Panc1 (cell line): ENCODE measurements at regions not wholly inside any gene's neighbourhood (a gene's known extent, or its start where the extent isn't known, plus 50 kb on each side); places are given as distances from the start of the nearest gene placed in this dataset.

Source experiments
- ATAC-seq: fragments of 200-7000 bp; cut with Tn5 transposase; 2 replicates; pipeline ENCODE4 v1.9.1; 2020; ENCODE audit warnings: mild to moderate bottlenecking, moderate library complexity
- BruUV-seq: library from RNA; stranded (reverse); fragments of 400-500 nt; replicated peaks from 2 replicates; lab custom pipeline; 2021; lab: Mats Ljungman, UMichigan
- CTCF ChIA-PET: fragments of 300-600 bp; sonication (Branson Sonifier 250); formaldehyde crosslinking; loops from one replicate; lab custom pipeline; 2022; ENCODE audit warnings: antibody characterized with exemption; lab: Charles Lee
- POLR2A ChIA-PET: fragments of 300-600 bp; sonication (Branson Sonifier 250); formaldehyde crosslinking; loops from one replicate; lab custom pipeline; 2022; ENCODE audit warnings: antibody characterized with exemption; lab: Charles Lee
- DNase-seq: peaks from one replicate; pipeline ENCODE4 v3.0.0-alpha.2; 2010; ENCODE audit warnings: low read depth, low spot score
- H3K27ac ChIP-seq: 2 replicates; pipeline ENCODE4 v1.5.1; 2011; ENCODE audit warnings: mild to moderate bottlenecking, low read length, inconsistent platforms
- H3K27me3 ChIP-seq: fragments of 200-500 bp; sonication (Bioruptor generic); 2 replicates; pipeline ENCODE4 v1.6.0; 2014; ENCODE audit warnings: low read length, inconsistent platforms; ENCODE audit not compliant: control insufficient read depth, insufficient read depth
- H3K36me3 ChIP-seq: fragments of 200-500 bp; sonication (Bioruptor generic); 2 replicates; pipeline ENCODE4 v1.5.1; 2014; ENCODE audit warnings: inconsistent platforms, mild to moderate bottlenecking, low read length, moderate library complexity; ENCODE audit not compliant: control insufficient read depth, insufficient read depth
- H3K4me1 ChIP-seq: 2 replicates; pipeline ENCODE4 v1.5.1; 2011; ENCODE audit warnings: inconsistent platforms, mild to moderate bottlenecking, low read length, moderate library complexity; ENCODE audit not compliant: control insufficient read depth, insufficient read depth
- H3K4me3 ChIP-seq, 2 experiments: 2 replicates each; pipeline ENCODE4 v1.5.1; 2011 to 2012; ENCODE audit warnings: low read depth in 2 of 2, low read length in 2 of 2, mild to moderate bottlenecking in 2 of 2, inconsistent platforms in 1 of 2, moderate library complexity in 1 of 2
- H3K9me3 ChIP-seq: fragments of 200-500 bp; sonication (Bioruptor generic); 2 replicates; pipeline ENCODE4 v1.5.1; 2014; ENCODE audit warnings: low read depth, mild to moderate bottlenecking, inconsistent platforms, low read length, moderate library complexity; ENCODE audit not compliant: control insufficient read depth, insufficient read depth
- CTCF ChIP-seq: fragments of 450-650 bp; IDR thresholded peaks from 2 replicates; pipeline ENCODE4 v1.5.1; 2017; ENCODE audit warnings: mild to moderate bottlenecking
- POLR2AphosphoS5 ChIP-seq: IDR thresholded peaks from 2 replicates; pipeline ENCODE4 v1.6.1; 2012; ENCODE audit warnings: mild to moderate bottlenecking, low read depth, low read length, moderate library complexity
- REST ChIP-seq, 2 experiments: IDR thresholded peaks; 2 replicates each; pipeline ENCODE4 v1.6.1; 2011 to 2012; ENCODE audit warnings: low read depth in 2 of 2, control low read depth in 1 of 2, low read length in 1 of 2, mild to moderate bottlenecking in 1 of 2, moderate library complexity in 1 of 2; ENCODE audit not compliant: insufficient read depth in 1 of 2
- SIN3A ChIP-seq: IDR thresholded peaks from 2 replicates; pipeline ENCODE4 v1.6.1; 2012; ENCODE audit warnings: low read depth, mild to moderate bottlenecking, low read length, moderate library complexity, borderline replicate concordance; ENCODE audit not compliant: insufficient read depth
- TCF7L2 ChIP-seq: IDR thresholded peaks from 2 replicates; pipeline ENCODE4 v1.6.1; 2011; ENCODE audit warnings: mild to moderate bottlenecking, low read depth, low read length, inconsistent platforms
- in situ Hi-C: cut with HindIII; loops from 2 replicates; pipeline ENCODE4 v1.10.0; 2016; ENCODE audit warnings: low sequenced_read_pairs, low pct_unique_long_range_greater_than_20kb
- intact Hi-C: fragments of 100-400 bp; cut with micrococcal nuclease; formaldehyde crosslinking; loops from one replicate; pipeline ENCODE4 v1.10.0; 2022; ENCODE audit not compliant: unreplicated experiment

GRCh38 chr13:63190219-63190618 lies 1774.6 kb upstream of the PCDH20 start:
- ChIA-PET CTCF (no interaction called here), POLR2A (no interaction called here)
- Histone ChIP-seq H3K4me3 (no peak overlapping the region), H3K4me1 (no peaks in the 10 kb centered on the region), H3K27ac (no peak overlapping the region), H3K27me3 (no peaks in the 10 kb centered on the region), H3K36me3 (no peaks in the 10 kb centered on the region), H3K9me3 (no peaks in the 10 kb centered on the region)
- DNase-seq (no peak), ATAC-seq (no peak)
- TF ChIP-seq REST (IDR thresholded peaks at IDR 0.05; ENCODE audit: insufficient read depth in 1 of 2, low read depth in 2 of 2, low read length in 1 of 2): no peak
- no peak for TF ChIP-seq POLR2AphosphoS5
- TF ChIP-seq TCF7L2: no peak
- no peak for TF ChIP-seq SIN3A
- TF ChIP-seq CTCF: no peak
- intact Hi-C loops: no loop called here
- BruUV-seq: no TSS peak
- in situ Hi-C loops: no loop called here

- DNase-seq: no peak
- no peaks in the 10 kb centered on the region for H3K36me3 ChIP-seq
- BruUV-seq: no TSS peak
- intact Hi-C loops: no loop called here
- ChIA-PET CTCF (no interaction called here), POLR2A (no interaction called here)
- no peak overlapping the region for H3K27ac ChIP-seq
- no peak overlapping the region for H3K4me3 ChIP-seq
- H3K27me3 ChIP-seq: no peaks in the 10 kb centered on the region
- no peaks in the 10 kb centered on the region for H3K9me3 ChIP-seq
- no peak for TF ChIP-seq POLR2AphosphoS5
- TF ChIP-seq REST (IDR thresholded peaks at IDR 0.05; ENCODE audit: insufficient read depth in 1 of 2, low read depth in 2 of 2, low read length in 1 of 2): no peak
- in situ Hi-C loops: no loop called here
- ATAC-seq: no peak
- no peaks in the 10 kb centered on the region for H3K4me1 ChIP-seq
Observed at GRCh38 chr13:63189712-63190111, 1774.1 kb upstream of the PCDH20 start.
